ENCODE measurements at regions not wholly inside any gene's neighbourhood (a gene's known extent, or its start where the extent isn't known, plus 50 kb on each side); places are given as distances from the start of the nearest gene placed in this dataset.

- Histone ChIP-seq H3K9ac (replicated peaks in 1 of 4; ENCODE audit: extremely low read depth in 1 of 4, low read depth in 3 of 4, low read length in 3 of 4) (no peak overlapping the region), H2BK15ac (ENCODE audit: low read length) (no peak overlapping the region), H3K23ac (ENCODE audit: insufficient read length) (no peak overlapping the region), H2AK5ac (ENCODE audit: low read depth, low read length) (no peak overlapping the region), H2BK5ac (ENCODE audit: low read depth, low read length) (no peak overlapping the region), H3K4me1 (replicated peaks in 1 of 4; ENCODE audit: control insufficient read depth in 3 of 4, insufficient read depth in 4 of 4, low read length in 3 of 4) (no peaks in the 10 kb centered on the region), H3K79me1 (ENCODE audit: low read depth, low read length) (no peaks in the 10 kb centered on the region), H2AFZ (ENCODE audit: low read length) (no peak overlapping the region), H2BK12ac (ENCODE audit: low read depth, low read length) (no peak overlapping the region), H3K27me3 (replicated peaks in 1 of 4; ENCODE audit: control insufficient read depth in 3 of 4, extremely low read depth in 1 of 4, insufficient read depth in 3 of 4, low read length in 3 of 4) (no peaks in the 10 kb centered on the region), H2BK20ac (ENCODE audit: low read length) (no peak overlapping the region), H3K4me2 (ENCODE audit: insufficient read depth in 1 of 2, low read depth in 2 of 2, low read length in 2 of 2) (no peak overlapping the region), H3K56ac (replicated peaks; ENCODE audit: insufficient read length, low read depth, low read length) (no peak overlapping the region), H4K20me1 (replicated peaks in 1 of 2; ENCODE audit: control insufficient read depth in 1 of 2, insufficient read depth in 2 of 2, low read length in 2 of 2) (no peaks in the 10 kb centered on the region), H4K8ac (ENCODE audit: extremely low read depth, insufficient read depth, low read length) (no peak overlapping the region), H3K9me3 (ENCODE audit: insufficient read depth in 2 of 2, low read depth in 1 of 2, low read length in 1 of 2) (no peaks in the 10 kb centered on the region), H3K79me2 (ENCODE audit: control insufficient read depth in 1 of 2, insufficient read depth in 2 of 2, low read length in 2 of 2) (no peaks in the 10 kb centered on the region), H3K18ac (ENCODE audit: extremely low read depth, low read length) (no peak overlapping the region), H4K91ac (replicated peaks; ENCODE audit: insufficient read length, low read length) (no peak overlapping the region), H3K4me3 (ENCODE audit: extremely low read depth in 1 of 4, insufficient read depth in 2 of 4, low read depth in 3 of 4, low read length in 4 of 4) (no peak overlapping the region), H4K5ac (ENCODE audit: insufficient read length, low read depth, low read length) (no peak overlapping the region), H3K23me2 (ENCODE audit: low read depth, low read length) (no peaks in the 10 kb centered on the region; the same call in 1 of the 2 replicates), H2BK120ac (replicated peaks; ENCODE audit: low read depth, low read length) (no peak overlapping the region), H3K36me3 (ENCODE audit: control insufficient read depth in 2 of 4, insufficient read depth in 4 of 4, low read length in 3 of 4) (no peaks in the 10 kb centered on the region), H3K14ac (ENCODE audit: insufficient read length) (no peak overlapping the region), H3K27ac (ENCODE audit: low read depth, low read length) (no peak overlapping the region), H3K4ac (replicated peaks; ENCODE audit: insufficient read length, low read depth, low read length) (no peak overlapping the region)
- 80% methylated on average over 8 of the region's 8 CpGs; no CpG with 5 or more reads in 1 of the 2 experiments for WGBS, 2 experiments (ENCODE audit: extremely low coverage in 1 of 2, insufficient coverage in 1 of 2, insufficient read length in 1 of 2, insufficient replicate concordance in 2 of 2, low coverage in 1 of 2, low lambda C conversion rate in 2 of 2, missing lambda C conversion rate in 1 of 2)
- FAIRE-seq (no peak), DNase-seq (ENCODE audit: low read depth in 1 of 2, low spot score in 2 of 2) (no peak)
- CTCF ChIA-PET (ENCODE audit: partially characterized antibody) = interaction anchor here (0.8 kb wide), 1 partner anchor 9 kb away, joined by 3 read pairs; no protein-coding TSS in a partner anchor
- POLR2A ChIA-PET (ENCODE audit: partially characterized antibody) = no interaction called here
- TF ChIP-seq FOSL1 (IDR thresholded peaks at IDR 0.05; ENCODE audit: insufficient read depth, low read depth, low read length) (no peak), HDAC2 (IDR thresholded peaks at IDR 0.05; ENCODE audit: borderline replicate concordance in 1 of 2, low read depth in 2 of 2, low read length in 2 of 2) (no peak)
Observed at GRCh38 chr3:103657756-103658155, 1222.9 kb downstream of the ZPLD1 start.
